Hematopoietic multipotent progenitor cell treated with erythropoietin and hydrocortisone succinate and interleukin-3 and kit ligand, for 4 days (in vitro differentiated cells): ENCODE measurements at regions not wholly inside any gene's neighbourhood (a gene's known extent, or its start where the extent isn't known, plus 50 kb on each side); places are given as distances from the start of the nearest gene placed in this dataset.
"Not testable (repeated sequence)": the region's sequence is repeated elsewhere in the genome, so short reads cannot be mapped to it uniquely, and the experiment has no call there.

ENCODE experiments used
- DNase-seq: peaks from one replicate; pipeline ENCODE4 v3.0.0-alpha.2; 2015

GRCh38 chr11:46223252-46223513, 54.3 kb upstream of the CREB3L1 start:
- DNase-seq = no peak

- no peak for DNase-seq
Measured at GRCh38 chr11:46222490-46223251, 54.8 kb upstream of the CREB3L1 start.

- DNase-seq = no peak
Measured at GRCh38 chr11:46220313-46220712, 57.1 kb upstream of the CREB3L1 start.

GRCh38 chr11:46216765-46217089, 60.7 kb upstream of the CREB3L1 start:
- DNase-seq = no peak

GRCh38 chr11:46216019-46216764, 61.3 kb upstream of the CREB3L1 start:
- no peak for DNase-seq

GRCh38 chr11:46215208-46215931, 62.1 kb upstream of the CREB3L1 start:
- no peak for DNase-seq

GRCh38 chr11:46212720-46213119, 64.7 kb upstream of the CREB3L1 start:
- DNase-seq = no peak

GRCh38 chr11:46210856-46211255, 66.6 kb upstream of the CREB3L1 start:
- DNase-seq = no peak

- DNase-seq = peak; percentile 18
Measured at GRCh38 chr11:46210133-46210636, 67.3 kb upstream of the CREB3L1 start.

- DNase-seq = not testable (repeated sequence)
Measured at GRCh38 chr11:46209624-46210023, 67.8 kb upstream of the CREB3L1 start.

- no peak for DNase-seq
Measured at GRCh38 chr11:46208803-46209202, 68.7 kb upstream of the CREB3L1 start.

- DNase-seq = peak; percentile 13
Measured at GRCh38 chr11:46207270-46207669, 70.2 kb upstream of the CREB3L1 start.

- not testable (repeated sequence) for DNase-seq
Measured at GRCh38 chr11:46204415-46204814, 73.0 kb upstream of the CREB3L1 start.

- no peak for DNase-seq
Measured at GRCh38 chr11:46203746-46204145, 73.7 kb upstream of the CREB3L1 start.

GRCh38 chr11:46202696-46203391, 74.6 kb upstream of the CREB3L1 start:
- DNase-seq = no peak

- no peak for DNase-seq
Measured at GRCh38 chr11:46202149-46202548, 75.3 kb upstream of the CREB3L1 start.

- DNase-seq = no peak
Measured at GRCh38 chr11:46200537-46201281, 76.8 kb upstream of the CREB3L1 start.

- DNase-seq = no peak
Measured at GRCh38 chr11:46198245-46199240, 77.3 kb upstream of the PHF21A start.

- no peak for DNase-seq
Measured at GRCh38 chr11:46197421-46197820, 76.2 kb upstream of the PHF21A start.

- no peak for DNase-seq
Measured at GRCh38 chr11:46188017-46188416, 66.8 kb upstream of the PHF21A start.

GRCh38 chr11:46183819-46184218, 62.6 kb upstream of the PHF21A start:
- no peak for DNase-seq
